Iris pigment epithelial cell (primary cell): ENCODE measurements at regions not wholly inside any gene's neighbourhood (a gene's known extent, or its start where the extent isn't known, plus 50 kb on each side); places are given as distances from the start of the nearest gene placed in this dataset.
"Not testable (repeated sequence)": the region's sequence is repeated elsewhere in the genome, so short reads cannot be mapped to it uniquely, and the experiment has no call there.

Experiments
- DNase-seq: peaks from one replicate; pipeline ENCODE4 v3.0.0-alpha.2; 2011; ENCODE audit warnings: low read depth

- no peak for DNase-seq
Observed at GRCh38 chr7:153193144-153193595, 433.6 kb downstream of the ACTR3B start.

GRCh38 chr7:153217032-153217431, 457.5 kb downstream of the ACTR3B start:
- no peak for DNase-seq

- no peak for DNase-seq
Observed at GRCh38 chr7:153224890-153225289, 465.3 kb downstream of the ACTR3B start.

- not testable (repeated sequence) for DNase-seq
Observed at GRCh38 chr7:153245136-153245535, 485.6 kb downstream of the ACTR3B start.

- DNase-seq: no peak
Observed at GRCh38 chr7:153245809-153246208, 486.3 kb downstream of the ACTR3B start.

- no peak for DNase-seq
Observed at GRCh38 chr7:153247926-153248325, 488.4 kb downstream of the ACTR3B start.

- no peak for DNase-seq
Observed at GRCh38 chr7:153258686-153259085, 499.1 kb downstream of the ACTR3B start.

GRCh38 chr7:153276394-153276793, 516.8 kb downstream of the ACTR3B start:
- no peak for DNase-seq

GRCh38 chr7:153286763-153287162, 527.2 kb downstream of the ACTR3B start:
- DNase-seq: no peak

- DNase-seq: no peak
Observed at GRCh38 chr7:153290066-153290465, 530.5 kb downstream of the ACTR3B start.

- no peak for DNase-seq
Observed at GRCh38 chr7:153297141-153297540, 537.6 kb downstream of the ACTR3B start.

- DNase-seq: no peak
Observed at GRCh38 chr7:153301936-153302335, 542.4 kb downstream of the ACTR3B start.

GRCh38 chr7:153320005-153320404, 560.5 kb downstream of the ACTR3B start:
- DNase-seq: no peak

GRCh38 chr7:153320681-153321080, 561.1 kb downstream of the ACTR3B start:
- DNase-seq: no peak

GRCh38 chr7:153322991-153323390, 563.4 kb downstream of the ACTR3B start:
- DNase-seq: no peak

GRCh38 chr7:153324094-153324493, 564.5 kb downstream of the ACTR3B start:
- DNase-seq: no peak

- DNase-seq: no peak
Observed at GRCh38 chr7:153327683-153328082, 568.1 kb downstream of the ACTR3B start.

- DNase-seq: no peak
Observed at GRCh38 chr7:153331427-153331826, 571.9 kb downstream of the ACTR3B start.

GRCh38 chr7:153354071-153354470, 594.5 kb downstream of the ACTR3B start:
- DNase-seq: no peak

GRCh38 chr7:153370092-153370491, 610.5 kb downstream of the ACTR3B start:
- no peak for DNase-seq

GRCh38 chr7:153380636-153381035, 621.1 kb downstream of the ACTR3B start:
- DNase-seq: no peak

- DNase-seq: no peak
Observed at GRCh38 chr7:153381275-153382040, 621.9 kb downstream of the ACTR3B start.

- no peak for DNase-seq
Observed at GRCh38 chr7:153382641-153383101, 623.1 kb downstream of the ACTR3B start.

- no peak for DNase-seq
Observed at GRCh38 chr7:153383781-153384180, 624.2 kb downstream of the ACTR3B start.
